MM.1S (cell line): ENCODE measurements at regions not wholly inside any gene's neighbourhood (a gene's known extent, or its start where the extent isn't known, plus 50 kb on each side); places are given as distances from the start of the nearest gene placed in this dataset.

ENCODE experiments used
- CTCF ChIP-seq: fragments of 300-600 bp; sonication (generic); IDR thresholded peaks from 2 replicates; pipeline ENCODE4 v1.5.1; 2016; ENCODE audit warnings: antibody characterized with exemption, low read length, mixed read lengths
- EZH2 ChIP-seq: fragments of 300-600 bp; sonication (generic); optimal IDR thresholded peaks from 2 replicates; pipeline ENCODE3; 2017; ENCODE audit warnings: low read depth, mild to moderate bottlenecking, antibody characterized with exemption, low read length, mixed read lengths
- EZH2phosphoT487 ChIP-seq: fragments of 300-600 bp; sonication (generic); IDR thresholded peaks from 2 replicates; pipeline ENCODE4 v1.6.1; 2018; ENCODE audit warnings: antibody characterized with exemption, low read length

DNA sequence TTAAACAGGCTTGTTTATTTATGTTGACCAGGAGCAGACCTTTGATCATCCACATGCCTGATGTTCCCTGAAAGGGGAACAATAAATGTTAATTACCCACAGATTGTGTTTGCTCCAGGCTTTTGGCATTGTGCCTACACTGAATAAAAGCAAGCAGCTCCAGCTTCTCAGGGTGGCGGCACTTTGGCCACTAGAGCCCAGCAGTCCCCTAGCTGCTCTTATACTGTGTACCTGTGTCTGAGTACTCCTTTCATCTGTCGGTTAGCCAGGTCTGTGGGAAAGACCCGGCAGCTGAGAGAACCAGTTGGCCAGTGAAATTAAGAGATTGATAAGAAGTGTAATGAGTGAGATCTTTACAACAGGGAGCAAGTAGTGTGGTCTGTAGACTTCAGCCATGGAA, 254.8 kb upstream of the FTMT start:
- TF ChIP-seq CTCF (no peak), EZH2 (no peak), EZH2phosphoT487 (no peak)
